GM12864 (cell line): ENCODE measurements at regions not wholly inside any gene's neighbourhood (a gene's known extent, or its start where the extent isn't known, plus 50 kb on each side); places are given as distances from the start of the nearest gene placed in this dataset.

Experiments used
- DNase-seq: peaks from one replicate; pipeline ENCODE4 v3.0.0-alpha.2; 2011; ENCODE audit warnings: low read depth
- H3K4me3 ChIP-seq: 2 replicates; pipeline ENCODE4 v1.5.1; 2011; ENCODE audit warnings: mild to moderate bottlenecking, low read depth, low read length, control low read depth
- CTCF ChIP-seq: IDR thresholded peaks from 2 replicates; pipeline ENCODE4 v1.5.1; 2011; ENCODE audit warnings: low read depth, mild to moderate bottlenecking, moderate library complexity, low read length, control low read depth, inconsistent platforms; ENCODE audit errors: missing control alignments

DNA sequence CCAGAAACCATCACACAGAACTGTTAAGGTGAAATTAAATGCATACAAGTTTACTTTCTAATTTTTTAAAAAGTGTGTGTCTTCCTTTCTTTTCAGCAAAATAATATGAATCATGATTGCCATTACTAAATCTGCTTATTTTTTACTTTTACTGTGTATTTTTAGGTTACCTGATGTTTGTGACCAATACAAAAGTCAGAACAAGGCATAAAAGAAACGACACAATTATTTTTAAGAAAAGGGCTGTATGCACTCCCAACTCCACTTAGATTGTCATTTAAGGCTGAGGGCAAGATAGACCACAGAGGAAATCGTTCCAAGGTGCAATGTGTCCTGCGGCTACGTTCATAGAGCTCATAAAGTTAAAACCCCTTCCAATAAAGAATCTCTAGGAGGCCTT is 797.0 kb downstream of the TDRD15 start:
- TF ChIP-seq CTCF, result no peak
- no peak for DNase-seq
- H3K4me3 ChIP-seq, result no peak overlapping the region

- no peak for DNase-seq
- no peak for TF ChIP-seq CTCF
- no peak overlapping the region for H3K4me3 ChIP-seq
Observed at GRCh38 chr2:21924640-21925285, 801.0 kb downstream of the TDRD15 start.

DNA sequence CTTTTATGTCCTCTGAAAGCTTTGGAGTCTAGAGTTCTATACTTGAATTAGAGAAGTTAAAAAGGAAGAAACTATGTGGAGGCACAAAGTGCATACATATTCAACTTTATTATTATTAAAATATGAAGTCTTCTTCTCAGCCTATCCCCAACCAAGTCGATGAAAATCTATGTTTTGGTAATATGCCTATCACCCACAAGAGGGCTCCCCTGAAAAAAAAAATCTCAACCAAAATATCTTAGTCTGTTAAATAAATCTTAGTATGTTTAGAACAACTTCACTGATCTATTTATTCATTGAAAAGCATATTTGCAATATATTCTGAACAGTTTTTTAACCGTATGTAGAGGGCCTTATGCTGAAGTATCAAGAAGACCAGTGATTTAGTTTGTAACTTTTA is 804.5 kb downstream of the TDRD15 start:
- TF ChIP-seq CTCF, result no peak
- no peak for DNase-seq
- H3K4me3 ChIP-seq, result no peak overlapping the region

- H3K4me3 ChIP-seq, result no peak overlapping the region
- TF ChIP-seq CTCF, result no peak
- DNase-seq, result no peak
Observed at GRCh38 chr2:21930226-21930625, 806.5 kb downstream of the TDRD15 start.

DNA sequence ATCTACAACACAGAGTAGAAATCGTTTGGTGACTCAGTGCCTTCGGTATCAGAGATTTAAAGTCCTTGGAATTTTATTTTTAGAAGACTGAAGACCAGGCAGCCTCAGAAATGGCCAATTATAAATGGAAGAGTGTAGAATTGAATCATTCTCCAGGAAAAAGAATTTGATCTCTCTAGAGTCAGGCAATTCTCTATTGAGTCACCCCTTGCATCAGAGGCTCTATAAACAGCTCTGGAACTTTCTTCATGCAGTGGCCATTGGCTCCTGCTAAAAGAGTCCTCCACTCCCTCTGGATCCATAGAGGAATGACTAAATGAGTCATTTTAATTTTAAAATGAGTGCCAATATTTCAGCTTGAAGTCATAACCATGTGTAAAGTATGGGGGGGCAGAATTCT is 816.2 kb downstream of the TDRD15 start:
- no peak for TF ChIP-seq CTCF
- H3K4me3 ChIP-seq, result no peak overlapping the region
- no peak for DNase-seq

- DNase-seq, result no peak
Observed at GRCh38 chr2:21944536-21944935, 820.8 kb downstream of the TDRD15 start.

More at GRCh38 chr2:21944536-21944935, 820.8 kb downstream of the TDRD15 start:
- H3K4me3 ChIP-seq, result no peak overlapping the region
- TF ChIP-seq CTCF, result no peak
